HepG2 (cell line): ENCODE measurements at regions not wholly inside any gene's neighbourhood (a gene's known extent, or its start where the extent isn't known, plus 50 kb on each side); places are given as distances from the start of the nearest gene placed in this dataset.

ENCODE experiments used
- ATAC-seq: fragments of 200-7000 bp; cut with Tn5 transposase; 3 replicates; pipeline ENCODE4 v1.9.1; 2020; ENCODE audit warnings: mild to moderate bottlenecking, moderate library complexity
- BruUV-seq: library from RNA; stranded (reverse); fragments of 400-500 nt; replicated peaks from 2 replicates; lab custom pipeline; 2021; lab: Mats Ljungman, UMichigan
- CTCF ChIA-PET: fragments of 300-600 bp; formaldehyde crosslinking; extraction: SDS; loops from one replicate; lab custom pipeline; 2021; ENCODE audit warnings: low total read pairs, inconsistent platforms, low intra/inter-chr PET ratio; lab: Yijun Ruan, JAX
- POLR2A ChIA-PET: fragments of 350-600 bp; sonication (Branson Sonifier 250); formaldehyde crosslinking; loops from one replicate; lab custom pipeline; 2020; ENCODE audit warnings: antibody characterized with exemption, inconsistent platforms; lab: Yijun Ruan, JAX
- DNase-seq: peaks from one replicate; pipeline ENCODE4 v3.0.0-alpha.2; 2015; ENCODE audit warnings: low spot score
- FAIRE-seq: peaks from 3 replicates; lab custom pipeline; 2011; peaks lifted over from hg19 to GRCh38; lab: Jason Lieb, UNC
- H2AFZ ChIP-seq: one replicate; pipeline ENCODE4 v1.6.1; 2011; ENCODE audit warnings: low read length, inconsistent platforms
- H3K27ac ChIP-seq: fragments of 300-600 bp; 3 replicates; pipeline ENCODE4 v1.8.0; 2011; ENCODE audit warnings: mixed run types, mild to moderate bottlenecking, mixed read lengths, low read length, inconsistent platforms; ENCODE audit not compliant: insufficient read depth; ENCODE audit errors: extremely low read length
- H3K27me3 ChIP-seq, 2 experiments: fragments of 200-600 bp in 1 of 2; 2 replicates in 1 of 2; 3 replicates in 1 of 2; pipeline versions ENCODE4 v1.6.0 to v1.8.0; 2011; ENCODE audit warnings: low read length in 2 of 2, mild to moderate bottlenecking in 2 of 2, moderate library complexity in 2 of 2, inconsistent platforms in 1 of 2; ENCODE audit not compliant: insufficient read depth in 2 of 2, control insufficient read depth in 1 of 2
- H3K36me3 ChIP-seq, 2 experiments: fragments of 200-600 bp in 1 of 2; replicated peaks in 1 of 2; 2 replicates in 1 of 2; 3 replicates in 1 of 2; pipeline versions ENCODE4 v1.5.1 to v1.8.0; 2011; ENCODE audit warnings: low read length in 2 of 2, inconsistent platforms in 1 of 2; ENCODE audit not compliant: insufficient read depth in 2 of 2, control insufficient read depth in 1 of 2
- H3K4me1 ChIP-seq: 2 replicates; pipeline ENCODE4 v1.5.1; 2012; ENCODE audit warnings: low read length, inconsistent platforms; ENCODE audit not compliant: insufficient read depth
- H3K4me2 ChIP-seq: 2 replicates; pipeline ENCODE4 v1.6.0; 2011; ENCODE audit warnings: low read depth, low read length, inconsistent platforms
- H3K4me3 ChIP-seq, 3 experiments: fragments of 200-600 bp in 1 of 3; sonication (generic), shearing (Covaris generic) in 1 of 3; replicated peaks in 1 of 3; 2 replicates each; pipeline ENCODE4 v1.5.1; 2011 to 2016; ENCODE audit warnings: low read length in 3 of 3, inconsistent platforms in 2 of 3, low read depth in 2 of 3, mild to moderate bottlenecking in 2 of 3, control low read depth in 1 of 3, mixed read lengths in 1 of 3; ENCODE audit not compliant: insufficient read depth in 1 of 3
- H3K79me2 ChIP-seq: one replicate; pipeline ENCODE4 v1.6.1; 2011; ENCODE audit warnings: low read length, inconsistent platforms; ENCODE audit not compliant: insufficient read depth
- H3K9ac ChIP-seq: 2 replicates; pipeline ENCODE4 v1.6.0; 2011; ENCODE audit warnings: mild to moderate bottlenecking, low read depth, low read length, inconsistent platforms; ENCODE audit not compliant: insufficient read depth
- H3K9me3 ChIP-seq: 2 replicates; pipeline ENCODE4 v1.5.1; 2012; ENCODE audit warnings: mild to moderate bottlenecking, low read length
- H4K20me1 ChIP-seq: 2 replicates; pipeline ENCODE4 v1.6.0; 2011; ENCODE audit warnings: inconsistent platforms, mild to moderate bottlenecking, low read length, moderate library complexity; ENCODE audit not compliant: insufficient read depth
- GTF3A ChIP-seq: sonication (generic); formaldehyde crosslinking; conservative IDR thresholded peaks from 2 replicates; pipeline ENCODE4 v1.4.0; 2020; ENCODE audit warnings: mild to moderate bottlenecking, missing genetic modification reagents
- MAF1 ChIP-seq: sonication (generic); formaldehyde crosslinking; IDR thresholded peaks from 2 replicates; pipeline ENCODE4 v1.5.0; 2020; ENCODE audit warnings: missing genetic modification reagents, borderline replicate concordance
- NPAS2 ChIP-seq: sonication (generic); formaldehyde crosslinking; IDR thresholded peaks from 2 replicates; pipeline ENCODE4 v1.8.0; 2022; ENCODE audit warnings: mild to moderate bottlenecking, missing genetic modification reagents, borderline replicate concordance
- PHF5A ChIP-seq: IDR thresholded peaks from one replicate; pipeline ENCODE4 v1.6.1; 2018; ENCODE audit warnings: low read depth, missing genetic modification reagents; ENCODE audit not compliant: unreplicated experiment
- RAD51 ChIP-seq: fragments of 450-650 bp; IDR thresholded peaks from 2 replicates; pipeline ENCODE4 v1.6.1; 2016; ENCODE audit warnings: borderline replicate concordance
- SMAD9 ChIP-seq: sonication (generic); formaldehyde crosslinking; IDR thresholded peaks from 2 replicates; pipeline ENCODE4 v1.5.1; 2020; ENCODE audit warnings: mild to moderate bottlenecking, missing genetic modification reagents
- SMC3 ChIP-seq: IDR thresholded peaks from 2 replicates; pipeline ENCODE4 v1.6.1; 2011; ENCODE audit warnings: low read length, improper control_type of control experiment
- ZKSCAN1 ChIP-seq: fragments of 150-350 bp; IDR thresholded peaks from 2 replicates; pipeline ENCODE4 v1.6.1; 2014; ENCODE audit warnings: low read length
- ZNF234 ChIP-seq: sonication (generic); formaldehyde crosslinking; conservative IDR thresholded peaks from 2 replicates; pipeline ENCODE4 v1.5.1; 2020; ENCODE audit warnings: mild to moderate bottlenecking, missing genetic modification reagents
- ZNF30 ChIP-seq: sonication (generic); formaldehyde crosslinking; IDR thresholded peaks from 2 replicates; pipeline ENCODE4 v1.5.0; 2020; ENCODE audit warnings: mild to moderate bottlenecking, missing genetic modification reagents
- ZSCAN21 ChIP-seq: sonication (generic); formaldehyde crosslinking; IDR thresholded peaks from 2 replicates; pipeline ENCODE4 v1.8.0; 2022; ENCODE audit warnings: mild to moderate bottlenecking, missing genetic modification reagents, moderate library complexity, borderline replicate concordance
- WGBS: methylation state at CpG from one replicate; pipeline ENCODE4 v1.1.6; 2017; ENCODE audit warnings: low lambda C conversion rate; 5-methylcytosine and 5-hydroxymethylcytosine counted together
- in situ Hi-C: cut with HindIII; loops from 2 replicates; pipeline ENCODE4 v1.10.0; 2017; ENCODE audit warnings: low pct_unique_long_range_greater_than_20kb; ENCODE audit not compliant: extremely low pct_ligation_motif_present
- intact Hi-C: fragments of 100-400 bp; cut with micrococcal nuclease; formaldehyde crosslinking; loops from one replicate; pipeline ENCODE4 v1.10.0; 2022; ENCODE audit not compliant: unreplicated experiment
- TF ChIP-seq, protein P1 (sequence below): sonication (generic); formaldehyde crosslinking; IDR thresholded peaks from 2 replicates; pipeline ENCODE4 v1.9.0; 2021; ENCODE audit warnings: missing genetic modification reagents, borderline replicate concordance
- TF ChIP-seq, protein P2 (sequence below): sonication (generic); formaldehyde crosslinking; IDR thresholded peaks from 2 replicates; pipeline ENCODE4 v1.8.1; 2023; ENCODE audit warnings: mild to moderate bottlenecking, missing genetic modification reagents

DNA sequence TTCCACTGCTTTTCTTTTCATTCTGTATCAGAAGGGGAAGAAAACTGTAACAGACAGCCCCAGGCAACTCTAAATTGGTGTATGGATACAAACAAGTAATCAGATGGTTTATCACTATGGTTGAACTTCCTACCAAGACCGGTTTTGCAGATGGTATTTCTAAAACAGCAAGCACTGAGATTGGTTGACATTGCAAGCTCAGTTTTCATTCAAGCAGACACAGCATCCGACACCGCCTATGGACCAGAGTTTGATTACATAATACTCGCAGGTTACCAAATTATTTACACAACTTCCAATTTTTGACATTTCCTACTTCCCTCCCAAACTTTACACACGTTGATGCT is 209.9 kb downstream of the ALDH8A1 start:
- H3K4me1 ChIP-seq = no peaks in the 10 kb centered on the region
- H3K9me3 ChIP-seq = no peaks in the 10 kb centered on the region
- no peak overlapping the region for H2AFZ ChIP-seq
- no peaks in the 10 kb centered on the region for H4K20me1 ChIP-seq
- H3K36me3 ChIP-seq = no peaks in the 10 kb centered on the region
- DNase-seq = no peak
- H3K9ac ChIP-seq = no peak overlapping the region
- no peak overlapping the region for H3K27ac ChIP-seq
- BruUV-seq = no TSS peak
- ATAC-seq = no peak
- no peak overlapping the region for H3K4me3 ChIP-seq
- in situ Hi-C loops = no loop called here
- H3K79me2 ChIP-seq = no peaks in the 10 kb centered on the region
- 0 out of 5 replicates have a peak, but pooled peaks cover 0 to 2% of the 10 kb centered on the region in 2 experiments for H3K27me3 ChIP-seq
- ChIA-PET POLR2A (no interaction called here), CTCF (no interaction called here)
- intact Hi-C loops = no loop called here
- FAIRE-seq = no peak
- H3K4me2 ChIP-seq = no peak overlapping the region
- 15% methylated on average over 5 of the region's 5 CpGs for WGBS
- TF ChIP-seq ZSCAN21 (CRISPR knock-in tag) = no peak
- no peak for TF ChIP-seq ZNF30 (CRISPR knock-in tag)
- TF ChIP-seq MAF1 = no peak
- TF ChIP-seq, protein P1, sequence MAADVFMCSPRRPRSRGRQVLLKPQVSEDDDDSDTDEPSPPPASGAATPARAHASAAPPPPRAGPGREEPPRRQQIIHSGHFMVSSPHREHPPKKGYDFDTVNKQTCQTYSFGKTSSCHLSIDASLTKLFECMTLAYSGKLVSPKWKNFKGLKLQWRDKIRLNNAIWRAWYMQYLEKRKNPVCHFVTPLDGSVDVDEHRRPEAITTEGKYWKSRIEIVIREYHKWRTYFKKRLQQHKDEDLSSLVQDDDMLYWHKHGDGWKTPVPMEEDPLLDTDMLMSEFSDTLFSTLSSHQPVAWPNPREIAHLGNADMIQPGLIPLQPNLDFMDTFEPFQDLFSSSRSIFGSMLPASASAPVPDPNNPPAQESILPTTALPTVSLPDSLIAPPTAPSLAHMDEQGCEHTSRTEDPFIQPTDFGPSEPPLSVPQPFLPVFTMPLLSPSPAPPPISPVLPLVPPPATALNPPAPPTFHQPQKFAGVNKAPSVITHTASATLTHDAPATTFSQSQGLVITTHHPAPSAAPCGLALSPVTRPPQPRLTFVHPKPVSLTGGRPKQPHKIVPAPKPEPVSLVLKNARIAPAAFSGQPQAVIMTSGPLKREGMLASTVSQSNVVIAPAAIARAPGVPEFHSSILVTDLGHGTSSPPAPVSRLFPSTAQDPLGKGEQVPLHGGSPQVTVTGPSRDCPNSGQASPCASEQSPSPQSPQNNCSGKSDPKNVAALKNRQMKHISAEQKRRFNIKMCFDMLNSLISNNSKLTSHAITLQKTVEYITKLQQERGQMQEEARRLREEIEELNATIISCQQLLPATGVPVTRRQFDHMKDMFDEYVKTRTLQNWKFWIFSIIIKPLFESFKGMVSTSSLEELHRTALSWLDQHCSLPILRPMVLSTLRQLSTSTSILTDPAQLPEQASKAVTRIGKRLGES (CRISPR knock-in tag) = no peak

DNA sequence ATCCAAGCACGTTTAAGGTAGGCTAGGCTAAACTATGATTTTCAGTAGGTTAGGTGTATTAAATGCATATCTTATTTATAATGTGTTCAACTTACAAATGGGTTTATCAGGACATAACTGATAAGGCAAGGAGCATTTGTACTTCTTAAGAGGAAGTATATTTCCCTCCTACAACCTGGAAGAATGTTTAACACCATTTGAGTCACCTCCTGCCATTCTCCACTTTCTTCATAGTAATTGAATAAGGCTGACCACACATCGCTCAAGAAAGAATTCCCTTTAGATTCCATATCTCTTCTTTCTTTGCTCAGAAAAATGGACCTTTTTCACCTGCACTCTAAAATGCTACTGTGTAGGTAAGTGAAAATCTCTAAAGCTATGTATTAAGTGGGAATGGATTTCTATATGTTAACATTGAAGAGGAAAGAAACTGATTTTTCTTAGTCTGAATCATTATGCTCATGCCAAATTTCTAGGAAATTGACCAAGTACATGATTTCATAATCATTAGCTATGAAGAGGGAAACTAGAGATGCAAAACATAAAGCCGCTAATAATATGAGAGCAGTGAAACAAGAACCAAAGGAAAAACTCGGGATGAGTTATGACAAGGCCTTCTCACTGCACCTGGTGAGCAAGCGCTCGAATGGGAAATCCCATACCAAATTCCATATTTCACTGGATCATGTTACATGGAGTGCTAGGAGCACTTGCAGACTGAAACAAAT is 210.4 kb downstream of the ALDH8A1 start:
- ChIA-PET CTCF (no interaction called here), POLR2A (no interaction called here)
- no peaks in the 10 kb centered on the region for H4K20me1 ChIP-seq
- H3K36me3 ChIP-seq = no peaks in the 10 kb centered on the region
- H3K4me3 ChIP-seq = no peak overlapping the region
- no peak for DNase-seq
- H3K79me2 ChIP-seq = no peaks in the 10 kb centered on the region
- H3K4me1 ChIP-seq = no peaks in the 10 kb centered on the region
- H3K27ac ChIP-seq = no peak overlapping the region
- no peak for FAIRE-seq
- intact Hi-C loops = no loop called here
- in situ Hi-C loops = no loop called here
- 0 out of 5 replicates have a peak, but pooled peaks cover 0 to 2% of the 10 kb centered on the region in 2 experiments for H3K27me3 ChIP-seq
- H3K4me2 ChIP-seq = no peak overlapping the region
- 41% methylated on average over 6 of the region's 6 CpGs for WGBS
- no peak overlapping the region for H2AFZ ChIP-seq
- ATAC-seq = no peak
- no TSS peak for BruUV-seq
- TF ChIP-seq PHF5A (CRISPR knock-in tag) (no peak), RAD51 (no peak), SMAD9 (no peak), SMC3 (no peak), ZKSCAN1 (no peak), ZNF234 (no peak), NPAS2 (no peak), GTF3A (CRISPR knock-in tag) (no peak)
- TF ChIP-seq, protein P2, sequence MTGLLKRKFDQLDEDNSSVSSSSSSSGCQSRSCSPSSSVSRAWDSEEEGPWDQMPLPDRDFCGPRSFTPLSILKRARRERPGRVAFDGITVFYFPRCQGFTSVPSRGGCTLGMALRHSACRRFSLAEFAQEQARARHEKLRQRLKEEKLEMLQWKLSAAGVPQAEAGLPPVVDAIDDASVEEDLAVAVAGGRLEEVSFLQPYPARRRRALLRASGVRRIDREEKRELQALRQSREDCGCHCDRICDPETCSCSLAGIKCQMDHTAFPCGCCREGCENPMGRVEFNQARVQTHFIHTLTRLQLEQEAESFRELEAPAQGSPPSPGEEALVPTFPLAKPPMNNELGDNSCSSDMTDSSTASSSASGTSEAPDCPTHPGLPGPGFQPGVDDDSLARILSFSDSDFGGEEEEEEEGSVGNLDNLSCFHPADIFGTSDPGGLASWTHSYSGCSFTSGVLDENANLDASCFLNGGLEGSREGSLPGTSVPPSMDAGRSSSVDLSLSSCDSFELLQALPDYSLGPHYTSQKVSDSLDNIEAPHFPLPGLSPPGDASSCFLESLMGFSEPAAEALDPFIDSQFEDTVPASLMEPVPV = no peak
- H3K9ac ChIP-seq = no peak overlapping the region
- H3K9me3 ChIP-seq = no peaks in the 10 kb centered on the region
